ENCODE measurements at regions not wholly inside any gene's neighbourhood (a gene's known extent, or its start where the extent isn't known, plus 50 kb on each side); places are given as distances from the start of the nearest gene placed in this dataset.

DNA sequence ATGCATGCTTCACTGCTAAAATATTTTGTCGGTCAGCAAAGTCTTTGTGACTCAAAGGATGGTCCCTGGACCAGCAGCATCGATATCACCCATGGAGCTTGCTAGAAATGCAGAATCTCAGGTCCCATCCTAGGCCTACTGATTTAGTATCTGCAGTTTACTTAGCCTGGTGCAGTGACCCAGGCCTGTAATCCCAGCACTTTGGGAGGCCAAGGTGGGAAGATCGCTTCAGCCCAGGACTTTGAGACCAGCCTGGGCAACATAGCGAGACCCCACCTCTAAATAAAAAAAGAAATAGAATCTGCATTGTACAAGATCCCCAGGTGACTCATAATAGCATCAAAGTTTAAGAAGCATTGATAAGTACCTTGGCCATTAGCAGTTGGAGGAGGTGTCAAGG, 248.7 kb downstream of the CD83 start:
- TF ChIP-seq, protein P1, sequence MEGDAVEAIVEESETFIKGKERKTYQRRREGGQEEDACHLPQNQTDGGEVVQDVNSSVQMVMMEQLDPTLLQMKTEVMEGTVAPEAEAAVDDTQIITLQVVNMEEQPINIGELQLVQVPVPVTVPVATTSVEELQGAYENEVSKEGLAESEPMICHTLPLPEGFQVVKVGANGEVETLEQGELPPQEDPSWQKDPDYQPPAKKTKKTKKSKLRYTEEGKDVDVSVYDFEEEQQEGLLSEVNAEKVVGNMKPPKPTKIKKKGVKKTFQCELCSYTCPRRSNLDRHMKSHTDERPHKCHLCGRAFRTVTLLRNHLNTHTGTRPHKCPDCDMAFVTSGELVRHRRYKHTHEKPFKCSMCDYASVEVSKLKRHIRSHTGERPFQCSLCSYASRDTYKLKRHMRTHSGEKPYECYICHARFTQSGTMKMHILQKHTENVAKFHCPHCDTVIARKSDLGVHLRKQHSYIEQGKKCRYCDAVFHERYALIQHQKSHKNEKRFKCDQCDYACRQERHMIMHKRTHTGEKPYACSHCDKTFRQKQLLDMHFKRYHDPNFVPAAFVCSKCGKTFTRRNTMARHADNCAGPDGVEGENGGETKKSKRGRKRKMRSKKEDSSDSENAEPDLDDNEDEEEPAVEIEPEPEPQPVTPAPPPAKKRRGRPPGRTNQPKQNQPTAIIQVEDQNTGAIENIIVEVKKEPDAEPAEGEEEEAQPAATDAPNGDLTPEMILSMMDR (IDR thresholded peaks at IDR 0.05; ENCODE audit: insufficient read depth, low read depth, low read length, missing control alignments): no peak
- no peak for DNase-seq (ENCODE audit: low read depth)
- no peak overlapping the region for H3K4me3 ChIP-seq (ENCODE audit: low read length)

DNA sequence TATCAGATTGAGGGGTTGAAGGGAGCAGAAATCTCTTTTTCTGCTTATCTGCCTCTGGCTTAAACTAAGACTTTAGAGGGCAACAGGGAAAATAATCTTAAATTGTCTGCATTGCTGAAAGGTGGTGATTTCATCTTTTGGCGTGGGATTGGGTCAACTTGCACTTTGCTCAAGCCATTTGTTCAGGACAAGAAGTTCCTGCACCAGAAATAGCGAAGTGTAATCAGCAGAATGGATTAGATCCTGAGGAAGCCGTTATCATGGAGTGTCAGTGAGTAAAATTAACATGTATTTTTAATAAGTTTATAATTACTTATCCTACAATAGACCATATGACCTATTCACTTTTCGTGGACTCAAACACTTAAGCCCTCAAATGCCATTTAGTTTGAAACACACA, 249.3 kb downstream of the CD83 start:
- DNase-seq (ENCODE audit: low read depth): no peak
- H3K4me3 ChIP-seq (ENCODE audit: low read length): no peak overlapping the region
- TF ChIP-seq, protein P1 (IDR thresholded peaks at IDR 0.05; ENCODE audit: insufficient read depth, low read depth, low read length, missing control alignments): no peak

DNA sequence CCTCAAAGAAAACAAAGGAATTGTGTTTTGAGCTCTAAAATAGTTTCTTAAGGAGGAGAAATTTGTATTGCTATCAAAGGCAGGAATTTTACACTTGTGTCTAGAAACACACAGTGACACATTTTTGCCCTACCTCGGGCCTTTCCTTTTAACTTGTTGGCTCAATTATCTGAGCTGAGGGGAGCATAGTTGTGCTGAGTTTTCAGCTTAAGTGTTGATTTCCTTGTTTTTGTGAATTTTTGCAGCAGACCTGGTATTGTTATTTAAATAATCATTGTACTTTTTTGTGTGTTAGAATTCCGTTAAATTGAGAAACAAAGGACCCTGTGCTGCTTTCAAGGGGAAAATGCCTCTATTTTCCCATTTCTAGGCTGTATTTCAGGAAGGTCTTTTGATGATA, 249.7 kb downstream of the CD83 start:
- TF ChIP-seq, protein P1 (IDR thresholded peaks at IDR 0.05; ENCODE audit: insufficient read depth, low read depth, low read length, missing control alignments): no peak
- DNase-seq (ENCODE audit: low read depth): no peak
- H3K4me3 ChIP-seq (ENCODE audit: low read length): no peak overlapping the region

DNA sequence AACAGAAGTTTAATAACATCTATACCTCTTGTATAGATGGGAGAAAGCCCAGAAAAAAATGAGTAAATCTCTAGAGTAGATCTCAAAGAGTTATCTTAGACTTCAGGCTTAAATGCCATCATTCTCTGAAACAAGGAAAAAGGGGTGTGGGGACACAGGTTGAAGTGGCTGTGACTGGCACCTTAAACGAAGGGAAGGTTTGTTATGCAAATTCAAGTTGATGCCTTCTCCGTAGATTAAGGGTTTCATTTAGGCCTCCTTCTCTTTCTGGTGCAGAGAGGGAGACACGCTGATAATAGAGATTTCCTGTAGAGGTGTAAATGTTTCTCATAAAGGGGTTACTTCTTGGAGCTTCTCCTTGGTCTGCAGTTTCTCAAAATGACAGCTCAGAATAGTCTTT, 252.1 kb downstream of the CD83 start:
- TF ChIP-seq, protein P1 (IDR thresholded peaks at IDR 0.05; ENCODE audit: insufficient read depth, low read depth, low read length, missing control alignments): no peak
- H3K4me3 ChIP-seq (ENCODE audit: low read length): no peak overlapping the region
- DNase-seq (ENCODE audit: low read depth): no peak

DNA sequence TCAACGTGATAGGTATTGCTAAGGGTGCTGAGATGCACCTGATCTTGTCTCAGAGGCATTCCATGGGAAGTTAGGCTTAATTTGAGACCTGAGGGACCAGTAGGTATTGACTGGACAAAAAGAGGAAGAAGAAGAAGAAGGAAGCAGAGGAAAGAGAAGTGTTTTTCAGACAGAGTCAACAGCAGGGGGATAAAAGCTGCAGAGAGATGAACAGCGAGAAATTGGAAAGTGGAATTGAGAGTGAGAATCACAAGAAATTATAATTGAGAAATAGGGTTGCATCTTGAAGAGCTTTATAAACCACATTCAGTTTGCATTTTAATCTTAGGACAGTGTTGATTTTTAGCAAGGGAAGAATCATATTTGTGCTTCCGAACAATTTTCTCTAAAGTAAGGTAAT, 254.0 kb downstream of the CD83 start:
- DNase-seq (ENCODE audit: low read depth): no peak
- TF ChIP-seq, protein P1 (IDR thresholded peaks at IDR 0.05; ENCODE audit: insufficient read depth, low read depth, low read length, missing control alignments): no peak
- no peak overlapping the region for H3K4me3 ChIP-seq (ENCODE audit: low read length)

DNA sequence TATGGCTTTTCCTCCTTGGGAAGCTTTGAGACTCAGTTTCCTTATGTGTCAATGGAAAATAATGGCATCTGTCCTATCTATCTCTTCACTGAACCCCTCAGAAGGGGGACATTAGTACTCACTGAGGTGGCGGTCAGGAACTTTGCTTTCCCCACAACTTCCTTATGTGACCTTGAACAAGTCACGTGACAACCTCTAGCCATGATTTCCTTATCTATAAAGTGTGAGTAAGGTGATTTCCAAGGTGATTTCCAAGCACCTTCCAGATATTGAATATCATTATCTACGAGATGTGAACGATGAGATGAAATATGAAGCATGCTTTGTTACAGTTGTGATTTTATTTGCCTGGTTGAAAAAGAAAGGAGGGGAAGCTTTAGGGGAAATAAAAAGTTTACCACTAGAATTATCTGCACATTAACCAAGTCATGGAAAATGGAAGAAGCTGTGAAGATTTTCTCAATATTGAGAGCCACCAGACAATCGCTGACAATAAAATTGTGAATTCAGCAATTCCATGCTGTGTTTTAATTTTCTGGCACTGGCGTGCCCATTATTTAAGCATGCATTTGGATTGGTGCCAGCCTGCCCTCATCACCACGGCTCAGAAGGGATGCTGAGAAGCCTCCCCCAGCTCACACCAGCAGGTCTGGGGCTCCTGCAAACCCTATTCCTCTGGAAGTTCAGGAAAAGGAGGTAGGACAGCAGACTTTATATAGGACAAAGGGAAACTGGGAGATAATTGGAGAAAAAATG, 255.3 kb downstream of the CD83 start:
- DNase-seq (ENCODE audit: low read depth): no peak
- no peak overlapping the region for H3K4me3 ChIP-seq (ENCODE audit: low read length)
- TF ChIP-seq, protein P1 (IDR thresholded peaks at IDR 0.05; ENCODE audit: insufficient read depth, low read depth, low read length, missing control alignments): no peak
